Nephron progenitor cell (in vitro differentiated cells): ENCODE measurements at regions not wholly inside any gene's neighbourhood (a gene's known extent, or its start where the extent isn't known, plus 50 kb on each side); places are given as distances from the start of the nearest gene placed in this dataset.
A peak's percentile ranks its signal among the peaks of the same experiment; 100 is the strongest.

Source experiments
- DNase-seq: peaks from one replicate; pipeline ENCODE4 v3.0.0; 2021
- H3K27ac Mint-ChIP-seq: 2 replicates; pipeline ENCODE4 v1.8.0; 2021; ENCODE audit warnings: mild to moderate bottlenecking, moderate library complexity, mixed read lengths
- H3K27me3 Mint-ChIP-seq: 2 replicates; pipeline ENCODE4 v1.8.0; 2021; ENCODE audit warnings: mild to moderate bottlenecking, low read depth, mixed read lengths; ENCODE audit not compliant: poor library complexity
- H3K36me3 Mint-ChIP-seq: 2 replicates; pipeline ENCODE4 v1.8.0; 2021; ENCODE audit warnings: low read depth, mixed read lengths
- H3K4me1 Mint-ChIP-seq: 2 replicates; pipeline ENCODE4 v1.8.0; 2021; ENCODE audit warnings: mixed read lengths
- H3K4me3 Mint-ChIP-seq: 2 replicates; pipeline ENCODE4 v1.8.0; 2021; ENCODE audit warnings: mild to moderate bottlenecking, moderate library complexity, mixed read lengths
- H3K9me3 Mint-ChIP-seq: 2 replicates; pipeline ENCODE4 v1.8.0; 2021; ENCODE audit warnings: mild to moderate bottlenecking, moderate library complexity, mixed read lengths
- CTCF ChIP-seq: fragments of 200-600 bp; sonication (generic); IDR thresholded peaks from 2 replicates; pipeline ENCODE4 v1.5.0; 2021; ENCODE audit warnings: antibody characterized with exemption

GRCh38 chr22:48147404-48147803 is 1385.0 kb downstream of the TBC1D22A start:
- peaks cover 14% of the 10 kb centered on the region for H3K27me3 Mint-ChIP-seq
- no peak overlapping the region for H3K27ac Mint-ChIP-seq
- DNase-seq: no peak
- H3K9me3 Mint-ChIP-seq: no peaks in the 10 kb centered on the region
- H3K36me3 Mint-ChIP-seq: no peaks in the 10 kb centered on the region
- TF ChIP-seq CTCF: no peak
- H3K4me1 Mint-ChIP-seq: peaks cover 46% of the 10 kb centered on the region
- no peak overlapping the region for H3K4me3 Mint-ChIP-seq

- Mint-ChIP-seq H3K36me3 (no peaks in the 10 kb centered on the region), H3K9me3 (no peaks in the 10 kb centered on the region), H3K27me3 (peaks cover 10% of the 10 kb centered on the region), H3K4me3 (no peak overlapping the region), H3K27ac (no peak overlapping the region), H3K4me1 (peaks cover 41% of the 10 kb centered on the region)
- no peak for TF ChIP-seq CTCF
- DNase-seq: no peak
Measured at GRCh38 chr22:48146426-48146825, 1384.0 kb downstream of the TBC1D22A start.

GRCh38 chr22:48145738-48146137 is 1383.3 kb downstream of the TBC1D22A start:
- H3K4me3 Mint-ChIP-seq: no peak overlapping the region
- H3K27ac Mint-ChIP-seq: no peak overlapping the region
- H3K9me3 Mint-ChIP-seq: no peaks in the 10 kb centered on the region
- DNase-seq: no peak
- no peak for TF ChIP-seq CTCF
- peaks cover 10% of the 10 kb centered on the region for H3K27me3 Mint-ChIP-seq
- peaks cover 37% of the 10 kb centered on the region for H3K4me1 Mint-ChIP-seq
- H3K36me3 Mint-ChIP-seq: no peaks in the 10 kb centered on the region

- H3K36me3 Mint-ChIP-seq: no peaks in the 10 kb centered on the region
- peaks cover 42% of the 10 kb centered on the region for H3K4me1 Mint-ChIP-seq
- H3K27ac Mint-ChIP-seq: no peak overlapping the region
- no peaks in the 10 kb centered on the region for H3K9me3 Mint-ChIP-seq
- no peak for DNase-seq
- peak overlapping the region; percentile 18 for H3K4me3 Mint-ChIP-seq
- H3K27me3 Mint-ChIP-seq: peaks cover 10% of the 10 kb centered on the region
- no peak for TF ChIP-seq CTCF
Measured at GRCh38 chr22:48144318-48144717, 1381.9 kb downstream of the TBC1D22A start.

- H3K9me3 Mint-ChIP-seq: no peaks in the 10 kb centered on the region
- H3K4me3 Mint-ChIP-seq: peak overlapping the region; percentile 18
- H3K27ac Mint-ChIP-seq: no peak overlapping the region
- H3K27me3 Mint-ChIP-seq: peaks cover 10% of the 10 kb centered on the region
- peaks cover 47% of the 10 kb centered on the region for H3K4me1 Mint-ChIP-seq
- no peak for TF ChIP-seq CTCF
- no peaks in the 10 kb centered on the region for H3K36me3 Mint-ChIP-seq
- no peak for DNase-seq
Measured at GRCh38 chr22:48143856-48144255, 1381.4 kb downstream of the TBC1D22A start.

GRCh38 chr22:48142388-48142787 is 1379.9 kb downstream of the TBC1D22A start:
- H3K9me3 Mint-ChIP-seq: no peaks in the 10 kb centered on the region
- H3K4me1 Mint-ChIP-seq: peaks cover 61% of the 10 kb centered on the region
- no peak overlapping the region for H3K27ac Mint-ChIP-seq
- peaks cover 10% of the 10 kb centered on the region for H3K27me3 Mint-ChIP-seq
- no peak overlapping the region for H3K4me3 Mint-ChIP-seq
- no peak for TF ChIP-seq CTCF
- no peaks in the 10 kb centered on the region for H3K36me3 Mint-ChIP-seq
- DNase-seq: no peak
